ENCODE measurements at regions not wholly inside any gene's neighbourhood (a gene's known extent, or its start where the extent isn't known, plus 50 kb on each side); places are given as distances from the start of the nearest gene placed in this dataset.

GRCh38 chr9:135380311-135380960 is 99.1 kb upstream of the PPP1R26 start:
- no peak for TF ChIP-seq TAF1 (IDR thresholded peaks at IDR 0.05; ENCODE audit: borderline replicate concordance, insufficient read depth, low read length)

GRCh38 chr9:135381762-135382310 is 97.7 kb upstream of the PPP1R26 start:
- no peak for TF ChIP-seq REST (IDR thresholded peaks at IDR 0.05; ENCODE audit: insufficient read depth in 1 of 2, low read depth in 2 of 2, low read length in 2 of 2)
- TF ChIP-seq SIN3A (IDR thresholded peaks at IDR 0.05; ENCODE audit: borderline replicate concordance, insufficient read depth, low read length): no peak
- no peak for TF ChIP-seq POLR2AphosphoS5 (IDR thresholded peaks at IDR 0.05; ENCODE audit: low read depth, low read length)

GRCh38 chr9:135384226-135384625 is 95.4 kb upstream of the PPP1R26 start:
- TF ChIP-seq SIN3A (IDR thresholded peaks at IDR 0.05; ENCODE audit: borderline replicate concordance, insufficient read depth, low read length): no peak
- no peak for TF ChIP-seq REST (IDR thresholded peaks at IDR 0.05; ENCODE audit: insufficient read depth in 1 of 2, low read depth in 2 of 2, low read length in 2 of 2)
- TF ChIP-seq FOXP2 (optimal IDR thresholded peaks at IDR 0.05; ENCODE audit: borderline replicate concordance, extremely low read depth, extremely low read length, insufficient read depth): no peak
- TF ChIP-seq TAF1 (IDR thresholded peaks at IDR 0.05; ENCODE audit: borderline replicate concordance, insufficient read depth, low read length): no peak
- TF ChIP-seq POLR2AphosphoS5 (IDR thresholded peaks at IDR 0.05; ENCODE audit: low read depth, low read length): no peak

GRCh38 chr9:135385793-135386192 is 93.8 kb upstream of the PPP1R26 start:
- TF ChIP-seq FOXP2 (optimal IDR thresholded peaks at IDR 0.05; ENCODE audit: borderline replicate concordance, extremely low read depth, extremely low read length, insufficient read depth) (no peak), SIN3A (IDR thresholded peaks at IDR 0.05; ENCODE audit: borderline replicate concordance, insufficient read depth, low read length) (no peak)

- no peak for TF ChIP-seq TAF1 (IDR thresholded peaks at IDR 0.05; ENCODE audit: borderline replicate concordance, insufficient read depth, low read length)
- TF ChIP-seq SIN3A (IDR thresholded peaks at IDR 0.05; ENCODE audit: borderline replicate concordance, insufficient read depth, low read length): no peak
- TF ChIP-seq FOXP2 (optimal IDR thresholded peaks at IDR 0.05; ENCODE audit: borderline replicate concordance, extremely low read depth, extremely low read length, insufficient read depth): no peak
- no peak for TF ChIP-seq POLR2AphosphoS5 (IDR thresholded peaks at IDR 0.05; ENCODE audit: low read depth, low read length)
- no peak for TF ChIP-seq REST (IDR thresholded peaks at IDR 0.05; ENCODE audit: insufficient read depth in 1 of 2, low read depth in 2 of 2, low read length in 2 of 2)
Measured at GRCh38 chr9:135387976-135388375, 91.6 kb upstream of the PPP1R26 start.

GRCh38 chr9:135388530-135388929 is 91.1 kb upstream of the PPP1R26 start:
- TF ChIP-seq TAF1 (IDR thresholded peaks at IDR 0.05; ENCODE audit: borderline replicate concordance, insufficient read depth, low read length) (no peak), FOXP2 (optimal IDR thresholded peaks at IDR 0.05; ENCODE audit: borderline replicate concordance, extremely low read depth, extremely low read length, insufficient read depth) (no peak), POLR2AphosphoS5 (IDR thresholded peaks at IDR 0.05; ENCODE audit: low read depth, low read length) (no peak), SIN3A (IDR thresholded peaks at IDR 0.05; ENCODE audit: borderline replicate concordance, insufficient read depth, low read length) (no peak), REST (IDR thresholded peaks at IDR 0.05; ENCODE audit: insufficient read depth in 1 of 2, low read depth in 2 of 2, low read length in 2 of 2) (no peak)
